NCI-H2081 treated with DMSO at 0.1 percent for 48 hours (cell line): ENCODE measurements at regions not wholly inside any gene's neighbourhood (a gene's known extent, or its start where the extent isn't known, plus 50 kb on each side); places are given as distances from the start of the nearest gene placed in this dataset.
"Not testable (repeated sequence)": the region's sequence is repeated elsewhere in the genome, so short reads cannot be mapped to it uniquely, and the experiment has no call there.

Experiments
- DNase-seq: peaks from one replicate; lab custom pipeline; 2025; lab: John Stamatoyannopoulos, UW

DNA sequence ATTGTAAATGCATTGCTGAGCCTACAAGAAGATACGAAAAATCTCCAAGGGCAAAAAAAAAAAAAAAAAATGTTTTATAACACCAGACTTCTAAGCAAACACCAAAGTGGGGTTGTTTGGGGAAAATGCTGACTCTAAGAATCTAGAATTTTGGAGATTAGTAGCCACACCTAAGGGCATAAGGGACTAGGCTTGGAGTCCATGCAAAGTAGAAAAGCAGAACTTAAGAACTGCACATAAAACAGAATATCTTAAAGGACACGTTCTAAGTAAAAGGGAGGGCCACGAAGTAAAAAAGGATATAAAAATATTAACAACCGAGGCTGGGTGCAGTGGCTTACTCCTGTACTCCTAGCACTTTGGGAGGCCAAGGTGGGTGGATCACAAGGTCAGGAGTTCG, 269.8 kb upstream of the AUTS2 start:
- DNase-seq, result no peak

DNA sequence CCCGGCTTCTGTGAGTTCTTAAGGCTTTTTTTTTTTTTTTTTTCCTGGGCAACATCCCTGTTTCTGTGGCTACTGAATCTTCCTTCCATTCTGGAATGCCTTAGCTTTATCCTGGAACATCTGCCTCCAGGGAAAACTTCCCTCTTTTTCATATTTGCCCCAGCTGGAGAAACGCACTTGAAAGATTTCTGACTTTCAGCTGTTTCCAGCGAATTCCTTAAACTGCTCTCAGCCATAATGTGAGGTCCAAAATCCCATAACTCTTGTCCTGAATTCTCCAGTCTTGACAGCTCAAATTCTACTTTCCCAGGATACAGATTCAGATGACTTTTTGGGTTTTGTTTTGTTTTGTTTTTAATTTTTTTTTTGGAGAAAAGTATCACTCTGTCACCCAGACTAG, 263.6 kb upstream of the AUTS2 start:
- DNase-seq, result no peak

DNA sequence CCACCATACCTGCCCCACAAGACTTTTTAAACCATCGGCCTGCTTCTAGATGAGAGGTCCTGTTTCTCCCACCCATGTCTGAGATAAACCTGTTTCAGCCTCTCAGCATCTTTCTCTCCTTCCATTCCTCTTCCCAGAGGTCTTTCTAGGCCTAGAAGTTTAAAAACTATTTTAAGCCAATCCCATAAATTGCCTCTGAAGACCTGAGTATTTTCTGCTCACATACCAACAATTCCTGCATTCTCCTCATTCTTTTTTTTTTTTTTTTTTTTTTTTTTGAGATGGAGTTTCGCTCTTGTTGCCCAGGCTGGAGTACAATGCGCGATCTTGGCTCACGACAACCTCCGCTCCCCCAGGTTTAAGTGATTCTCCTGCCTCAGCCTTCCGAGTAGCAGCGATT, 262.9 kb upstream of the AUTS2 start:
- no peak for DNase-seq

DNA sequence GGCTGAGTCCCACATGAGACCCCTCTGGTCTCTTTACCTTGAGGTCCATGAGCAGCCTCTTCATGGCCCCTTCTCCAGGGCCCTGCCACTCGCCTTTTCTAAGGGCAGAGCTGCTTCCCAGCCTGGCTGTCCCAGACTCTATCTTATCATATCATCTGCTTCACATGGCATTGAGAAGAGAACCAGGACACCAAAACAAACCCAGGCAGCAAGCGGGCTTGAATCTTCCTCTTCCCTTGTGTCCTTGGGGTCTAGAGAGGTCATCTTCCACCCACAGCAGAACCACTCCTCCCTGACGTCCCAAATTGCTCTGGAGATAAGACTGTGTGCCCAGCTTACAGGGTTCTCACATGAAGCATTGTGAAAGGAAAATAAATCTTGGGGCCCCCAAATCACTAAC, 261.3 kb upstream of the AUTS2 start:
- DNase-seq, result no peak

GRCh38 chr7:69338144-69338543, 260.1 kb upstream of the AUTS2 start:
- DNase-seq, result no peak

DNA sequence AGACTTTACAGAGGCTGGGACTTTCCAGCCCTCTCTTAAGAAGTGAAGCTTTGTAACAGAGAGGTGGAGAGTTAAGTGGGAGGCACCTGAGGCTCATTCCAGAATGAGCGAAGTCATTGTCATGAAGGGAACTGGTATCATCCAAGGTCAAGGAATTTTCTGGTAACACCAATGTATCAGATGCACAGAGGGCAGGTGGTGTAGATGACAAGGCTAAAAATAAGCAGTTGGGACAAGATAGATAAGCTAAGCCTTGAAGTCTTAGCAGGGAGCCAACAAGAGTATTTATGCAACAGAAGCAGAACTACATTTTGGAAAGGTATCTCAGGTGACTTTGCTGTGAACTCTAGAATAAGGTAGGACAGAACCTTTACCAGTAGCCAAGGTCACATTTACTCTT, 257.0 kb upstream of the AUTS2 start:
- no peak for DNase-seq

GRCh38 chr7:69342154-69342884, 256.0 kb upstream of the AUTS2 start:
- no peak for DNase-seq

DNA sequence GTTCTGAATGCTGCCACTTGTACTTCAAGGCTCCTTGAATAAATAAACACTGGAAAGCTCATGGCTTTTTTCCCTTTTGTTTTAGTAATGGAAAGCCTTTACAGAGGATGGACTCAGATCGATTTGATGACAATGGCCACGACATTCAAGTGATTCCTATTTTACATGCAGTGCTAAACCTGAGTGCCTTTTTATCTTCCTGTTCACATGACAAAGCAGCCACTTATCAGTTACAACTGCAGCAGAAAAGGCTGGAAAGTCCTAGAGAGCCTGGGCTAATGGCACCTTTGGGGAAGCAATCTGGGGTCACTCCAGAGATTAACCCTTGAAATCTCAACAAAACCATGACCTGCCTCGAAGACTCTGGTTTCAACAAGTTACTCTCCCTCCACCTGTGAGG, 249.0 kb upstream of the AUTS2 start:
- no peak for DNase-seq

GRCh38 chr7:69358163-69358821, 240.0 kb upstream of the AUTS2 start:
- no peak for DNase-seq

DNA sequence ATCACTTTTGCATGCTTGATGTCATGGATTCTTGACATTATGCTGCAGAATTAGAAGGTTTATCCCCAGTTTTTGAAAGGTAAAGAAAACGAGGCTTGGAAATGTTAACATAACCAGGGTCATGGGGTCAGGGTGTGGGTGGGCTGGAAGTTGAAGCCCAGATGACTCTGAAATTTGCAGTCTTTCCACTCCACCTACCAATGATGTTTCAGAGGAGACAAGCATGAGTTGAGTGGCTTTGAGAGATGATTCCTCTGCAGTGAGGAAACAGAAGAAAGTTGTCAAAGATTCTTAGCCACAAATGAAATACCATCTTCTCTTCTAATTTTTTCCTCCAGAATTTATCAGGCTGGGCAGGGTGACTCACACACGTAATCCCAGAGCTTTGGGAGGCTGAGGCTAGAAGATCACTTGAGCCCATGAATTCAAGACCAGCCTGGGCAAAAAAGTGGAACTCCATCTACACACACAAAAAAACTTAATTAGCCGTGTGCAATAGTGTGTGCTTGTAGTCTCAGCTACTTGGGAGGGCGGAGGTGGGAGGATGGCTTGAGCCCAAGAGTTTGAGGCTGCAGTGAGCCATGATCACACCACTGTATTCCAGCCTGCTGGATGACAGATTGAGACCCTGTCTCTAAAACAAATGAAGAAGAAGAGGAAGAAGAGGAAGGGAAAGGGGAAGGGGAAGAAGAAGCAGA, 239.1 kb upstream of the AUTS2 start:
- DNase-seq, result no peak

GRCh38 chr7:69360913-69361312, 237.4 kb upstream of the AUTS2 start:
- DNase-seq, result no peak

DNA sequence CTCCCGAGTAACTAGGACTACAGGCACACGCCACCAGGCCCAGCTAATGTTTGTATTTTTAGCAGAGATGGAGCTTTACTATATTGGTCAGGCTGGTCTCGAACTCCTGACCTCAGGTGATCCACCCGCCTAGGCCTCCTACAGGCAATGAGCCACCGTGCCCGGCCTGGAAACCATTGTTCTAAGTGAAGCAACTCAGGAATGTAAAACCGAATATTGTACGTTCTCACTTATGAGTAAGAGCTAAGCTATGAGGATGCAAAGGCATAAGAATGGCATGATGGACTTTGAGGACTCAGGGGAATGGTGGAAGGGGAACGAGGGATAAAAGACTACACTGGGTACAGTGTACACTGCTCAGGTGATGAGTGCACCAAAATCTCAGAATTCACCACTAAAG, 235.1 kb upstream of the AUTS2 start:
- DNase-seq, result no peak

DNA sequence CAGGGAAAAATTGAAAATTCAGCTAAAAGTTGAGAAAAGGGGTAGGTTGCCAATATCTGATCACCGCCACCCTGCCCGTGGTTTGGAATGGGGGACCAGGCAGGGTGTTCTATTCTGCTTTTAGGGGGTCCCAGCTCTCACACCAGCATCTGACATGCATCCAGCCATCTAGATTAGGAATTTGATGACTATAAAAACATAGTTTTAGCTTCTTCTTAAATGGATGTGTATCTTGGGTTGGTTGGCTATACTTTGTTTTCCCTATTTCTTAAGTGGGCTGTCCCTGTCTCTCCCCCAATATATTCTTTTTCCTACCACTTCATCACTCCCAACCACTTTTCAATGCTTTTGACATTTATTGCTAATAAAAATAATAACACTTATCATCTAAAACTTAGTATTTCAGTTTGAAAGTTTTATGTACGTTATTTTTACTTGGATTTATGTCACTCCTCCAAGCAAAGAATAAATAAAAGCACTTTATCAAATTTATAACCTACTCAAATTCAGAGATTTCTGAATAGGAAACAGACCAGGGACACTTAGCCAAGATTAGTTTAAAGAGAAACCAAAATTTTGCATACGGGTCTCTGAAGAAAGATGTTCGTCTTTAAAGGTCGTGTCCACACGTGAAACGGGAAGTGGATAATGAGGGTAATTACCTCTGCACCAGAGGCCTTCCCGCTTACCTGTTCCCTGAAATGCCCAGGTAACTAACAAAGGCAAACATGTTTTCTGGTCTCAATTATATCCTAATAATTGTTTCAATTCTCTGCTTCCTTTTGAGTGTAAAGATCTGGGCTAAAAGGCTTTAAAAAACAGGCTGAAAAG, 233.2 kb upstream of the AUTS2 start:
- peak; percentile 4 for DNase-seq

DNA sequence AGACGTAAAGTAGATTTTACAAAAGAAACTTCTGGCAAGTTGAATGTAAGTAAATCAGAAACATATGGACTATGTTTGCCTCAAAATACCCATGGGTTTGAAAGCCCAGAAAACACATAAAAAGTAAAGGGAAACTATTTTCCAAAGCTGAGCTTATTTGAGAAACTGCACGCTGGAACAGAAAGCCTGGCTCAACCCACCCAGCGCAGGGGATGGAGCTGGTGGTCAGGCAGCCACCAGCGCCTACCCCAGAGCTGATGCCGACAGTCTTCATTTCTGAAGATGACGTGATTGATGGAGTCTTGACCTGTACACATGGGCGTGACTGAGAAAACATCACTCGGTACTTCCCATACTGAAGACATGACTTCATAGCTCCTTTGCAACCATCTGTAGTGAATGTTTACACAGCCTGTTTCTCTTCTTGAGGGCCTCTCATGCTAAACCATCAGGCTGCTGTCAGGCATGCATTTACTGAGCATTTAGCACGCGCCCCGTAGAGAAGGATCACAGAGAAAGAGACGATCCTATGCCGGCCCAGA, 232.6 kb upstream of the AUTS2 start:
- no peak for DNase-seq

DNA sequence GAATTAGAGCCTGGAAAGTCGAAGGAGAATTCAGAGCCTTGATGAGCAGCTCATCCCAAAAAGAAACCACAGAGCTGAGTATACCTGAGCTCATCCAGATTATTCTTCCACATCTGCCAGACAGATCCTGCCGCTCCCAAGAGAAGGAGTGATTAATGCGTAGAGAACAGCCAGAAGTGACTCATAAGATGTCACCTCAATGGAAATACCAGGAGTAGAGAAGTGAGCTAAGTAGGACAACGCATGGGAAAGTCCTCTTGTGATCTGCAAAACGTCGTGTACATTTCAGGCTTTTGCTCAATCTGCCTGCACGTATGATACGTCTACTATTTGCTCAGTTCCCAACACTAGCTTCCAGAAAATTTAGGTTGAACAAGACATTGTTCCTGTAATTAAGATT, 230.5 kb upstream of the AUTS2 start:
- DNase-seq, result no peak

- no peak for DNase-seq
These were observed 224.9 kb upstream of the AUTS2 start for GRCh38 chr7:69373171-69374043.

- DNase-seq, result no peak
These were observed 224.2 kb upstream of the AUTS2 start for GRCh38 chr7:69374044-69374425.

DNA sequence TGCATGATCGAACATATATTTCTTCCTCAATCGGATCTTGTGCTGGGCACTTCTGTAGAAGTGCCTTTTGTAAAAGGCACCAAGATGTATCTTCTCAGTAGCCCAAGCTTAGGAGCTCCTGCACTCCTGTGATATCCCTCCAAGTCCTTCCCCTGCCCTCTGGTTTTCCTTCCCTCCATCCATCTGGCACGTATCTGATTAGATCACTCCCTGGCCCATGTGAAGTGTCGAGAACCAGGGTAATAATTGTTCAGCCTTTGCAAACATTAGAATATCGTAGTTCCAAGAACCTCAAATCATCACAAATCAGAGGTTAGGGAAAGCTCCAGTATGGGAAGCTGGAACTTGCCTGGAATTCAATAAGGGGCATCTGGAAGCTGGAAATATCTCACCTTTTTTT, 221.1 kb upstream of the AUTS2 start:
- no peak for DNase-seq

DNA sequence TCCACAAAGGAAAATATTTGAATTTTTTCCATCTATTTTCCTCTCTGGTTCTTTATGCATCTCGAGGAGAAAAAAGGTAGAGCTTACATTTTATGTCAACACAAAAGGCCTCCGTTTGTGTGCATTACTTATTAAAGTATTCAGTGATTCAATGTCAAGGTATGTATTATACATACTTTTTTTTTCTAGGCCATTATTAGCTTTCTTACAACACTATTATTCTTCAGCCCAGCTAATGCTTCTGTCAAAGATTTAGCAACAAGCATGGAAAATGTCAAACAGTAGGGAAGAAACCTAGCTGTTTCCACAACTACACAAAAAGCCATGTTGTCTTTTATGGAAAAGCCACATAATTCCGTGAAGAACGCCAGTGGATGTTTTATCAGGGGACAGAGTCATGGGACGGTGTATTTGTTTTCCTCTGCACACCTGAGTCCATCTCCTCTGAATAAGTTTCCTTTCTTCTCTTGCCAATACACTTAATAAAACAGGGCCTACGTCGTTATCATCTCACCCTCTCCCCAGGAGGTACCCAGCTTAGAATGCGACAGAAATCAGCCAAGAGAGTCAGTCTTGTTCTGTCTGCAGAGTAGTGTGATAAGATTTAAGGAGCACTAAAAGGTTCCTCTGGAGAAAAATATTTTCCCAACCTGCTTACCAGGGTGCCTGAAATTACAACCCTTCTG, 209.7 kb upstream of the AUTS2 start:
- DNase-seq, result no peak

DNA sequence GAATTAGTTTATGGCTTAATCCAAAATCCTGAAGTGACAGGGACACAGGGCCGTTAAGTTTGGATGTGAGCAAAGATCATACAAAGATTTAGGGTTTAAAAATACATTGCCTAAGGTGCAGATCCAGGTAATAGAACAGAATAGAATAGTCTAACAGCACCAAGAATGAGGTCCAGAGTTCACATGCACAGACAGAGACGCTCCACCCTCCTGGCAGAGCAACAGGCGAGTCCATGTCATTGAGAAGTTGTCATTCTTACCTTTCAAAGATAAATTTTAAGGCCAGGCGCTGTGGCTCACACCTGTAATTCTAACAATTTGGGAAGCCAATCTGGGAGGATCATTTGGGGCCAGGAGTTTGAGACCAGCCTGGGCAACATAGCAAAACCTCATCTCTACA, 209.1 kb upstream of the AUTS2 start:
- DNase-seq, result no peak

GRCh38 chr7:69393912-69394311, 204.4 kb upstream of the AUTS2 start:
- DNase-seq, result not testable (repeated sequence)
